ENCODE measurements at regions not wholly inside any gene's neighbourhood (a gene's known extent, or its start where the extent isn't known, plus 50 kb on each side); places are given as distances from the start of the nearest gene placed in this dataset.

DNA sequence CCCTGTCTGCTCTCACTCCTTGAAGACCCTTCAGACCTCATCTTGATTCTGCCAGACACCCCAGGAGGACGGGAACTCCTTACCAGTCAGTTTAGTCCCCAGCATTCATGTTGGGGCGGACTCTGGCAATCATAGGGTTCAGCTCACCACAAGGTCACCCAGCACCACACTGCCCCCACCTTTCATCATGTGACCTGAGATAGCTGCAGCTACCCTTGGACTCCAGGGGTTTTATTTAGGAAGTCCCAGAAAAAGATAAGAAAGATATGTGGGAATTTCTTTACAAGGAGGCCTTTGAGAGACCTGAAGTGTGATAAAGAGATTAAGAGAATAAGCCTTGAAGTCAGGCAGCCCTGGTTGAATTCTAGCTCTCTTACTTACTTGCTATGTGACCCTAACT lies 59.8 kb upstream of the NLK start:
- no TSS peak for BruUV-seq (replicated peaks)
- intact Hi-C loops (cut with micrococcal nuclease; ENCODE audit: unreplicated experiment) (no loop called here), in situ Hi-C loops (cut with HindIII; ENCODE audit: low pct_unique_long_range_greater_than_20kb, low sequenced_read_pairs) (no loop called here)
- Histone ChIP-seq H3K27me3 (ENCODE audit: control insufficient read depth, insufficient read depth, low read length) (peaks cover 3% of the 10 kb centered on the region), H3K4me3 (ENCODE audit: low read depth in 2 of 2, low read length in 2 of 2) (no peak overlapping the region), H3K9me3 (ENCODE audit: control insufficient read depth, insufficient read depth, low read depth, low read length) (no peaks in the 10 kb centered on the region), H3K4me1 (ENCODE audit: control insufficient read depth, insufficient read depth, low read length) (no peaks in the 10 kb centered on the region), H3K27ac (ENCODE audit: low read length) (no peak overlapping the region), H3K36me3 (ENCODE audit: control insufficient read depth, insufficient read depth, low read length) (no peaks in the 10 kb centered on the region)
- CTCF ChIA-PET, result no interaction called here
- no peak for TF ChIP-seq TCF7L2 (IDR thresholded peaks at IDR 0.05; ENCODE audit: low read depth, low read length)
- TF ChIP-seq, protein P1, sequence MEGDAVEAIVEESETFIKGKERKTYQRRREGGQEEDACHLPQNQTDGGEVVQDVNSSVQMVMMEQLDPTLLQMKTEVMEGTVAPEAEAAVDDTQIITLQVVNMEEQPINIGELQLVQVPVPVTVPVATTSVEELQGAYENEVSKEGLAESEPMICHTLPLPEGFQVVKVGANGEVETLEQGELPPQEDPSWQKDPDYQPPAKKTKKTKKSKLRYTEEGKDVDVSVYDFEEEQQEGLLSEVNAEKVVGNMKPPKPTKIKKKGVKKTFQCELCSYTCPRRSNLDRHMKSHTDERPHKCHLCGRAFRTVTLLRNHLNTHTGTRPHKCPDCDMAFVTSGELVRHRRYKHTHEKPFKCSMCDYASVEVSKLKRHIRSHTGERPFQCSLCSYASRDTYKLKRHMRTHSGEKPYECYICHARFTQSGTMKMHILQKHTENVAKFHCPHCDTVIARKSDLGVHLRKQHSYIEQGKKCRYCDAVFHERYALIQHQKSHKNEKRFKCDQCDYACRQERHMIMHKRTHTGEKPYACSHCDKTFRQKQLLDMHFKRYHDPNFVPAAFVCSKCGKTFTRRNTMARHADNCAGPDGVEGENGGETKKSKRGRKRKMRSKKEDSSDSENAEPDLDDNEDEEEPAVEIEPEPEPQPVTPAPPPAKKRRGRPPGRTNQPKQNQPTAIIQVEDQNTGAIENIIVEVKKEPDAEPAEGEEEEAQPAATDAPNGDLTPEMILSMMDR (IDR thresholded peaks at IDR 0.05), result no peak
- TF ChIP-seq SIN3A (IDR thresholded peaks at IDR 0.05; ENCODE audit: borderline replicate concordance, insufficient read depth, low read depth, low read length), result no peak
- TF ChIP-seq, protein P2, sequence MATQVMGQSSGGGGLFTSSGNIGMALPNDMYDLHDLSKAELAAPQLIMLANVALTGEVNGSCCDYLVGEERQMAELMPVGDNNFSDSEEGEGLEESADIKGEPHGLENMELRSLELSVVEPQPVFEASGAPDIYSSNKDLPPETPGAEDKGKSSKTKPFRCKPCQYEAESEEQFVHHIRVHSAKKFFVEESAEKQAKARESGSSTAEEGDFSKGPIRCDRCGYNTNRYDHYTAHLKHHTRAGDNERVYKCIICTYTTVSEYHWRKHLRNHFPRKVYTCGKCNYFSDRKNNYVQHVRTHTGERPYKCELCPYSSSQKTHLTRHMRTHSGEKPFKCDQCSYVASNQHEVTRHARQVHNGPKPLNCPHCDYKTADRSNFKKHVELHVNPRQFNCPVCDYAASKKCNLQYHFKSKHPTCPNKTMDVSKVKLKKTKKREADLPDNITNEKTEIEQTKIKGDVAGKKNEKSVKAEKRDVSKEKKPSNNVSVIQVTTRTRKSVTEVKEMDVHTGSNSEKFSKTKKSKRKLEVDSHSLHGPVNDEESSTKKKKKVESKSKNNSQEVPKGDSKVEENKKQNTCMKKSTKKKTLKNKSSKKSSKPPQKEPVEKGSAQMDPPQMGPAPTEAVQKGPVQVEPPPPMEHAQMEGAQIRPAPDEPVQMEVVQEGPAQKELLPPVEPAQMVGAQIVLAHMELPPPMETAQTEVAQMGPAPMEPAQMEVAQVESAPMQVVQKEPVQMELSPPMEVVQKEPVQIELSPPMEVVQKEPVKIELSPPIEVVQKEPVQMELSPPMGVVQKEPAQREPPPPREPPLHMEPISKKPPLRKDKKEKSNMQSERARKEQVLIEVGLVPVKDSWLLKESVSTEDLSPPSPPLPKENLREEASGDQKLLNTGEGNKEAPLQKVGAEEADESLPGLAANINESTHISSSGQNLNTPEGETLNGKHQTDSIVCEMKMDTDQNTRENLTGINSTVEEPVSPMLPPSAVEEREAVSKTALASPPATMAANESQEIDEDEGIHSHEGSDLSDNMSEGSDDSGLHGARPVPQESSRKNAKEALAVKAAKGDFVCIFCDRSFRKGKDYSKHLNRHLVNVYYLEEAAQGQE (IDR thresholded peaks at IDR 0.05; ENCODE audit: insufficient read depth in 1 of 2, low read depth in 2 of 2, low read length in 1 of 2), result no peak
- TF ChIP-seq POLR2AphosphoS5 (IDR thresholded peaks at IDR 0.05; ENCODE audit: low read depth, low read length), result no peak
- ATAC-seq (no peak), DNase-seq (ENCODE audit: low read depth, low spot score) (no peak)
- POLR2A ChIA-PET, result no interaction called here

DNA sequence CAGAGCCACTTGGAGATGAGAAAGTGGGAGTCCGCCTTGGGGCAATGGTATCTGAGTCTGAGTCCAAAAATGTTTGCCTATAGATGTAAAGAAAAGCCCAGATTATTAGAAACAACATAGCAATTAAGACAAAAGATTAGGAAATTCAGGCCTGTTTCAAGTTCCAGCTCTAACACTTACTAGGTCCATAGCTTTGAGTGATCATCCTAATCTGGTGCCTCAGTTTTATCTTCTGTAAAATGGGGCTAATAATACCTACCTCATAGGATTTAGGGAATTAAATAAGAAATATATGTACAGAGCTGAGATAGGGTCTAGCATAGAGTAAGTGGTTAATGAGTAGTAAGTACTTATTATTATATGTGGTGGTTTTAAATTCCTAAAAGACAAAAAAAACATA lies 58.6 kb upstream of the NLK start:
- CTCF ChIA-PET, result no interaction called here
- TF ChIP-seq, protein P2 (IDR thresholded peaks at IDR 0.05; ENCODE audit: insufficient read depth in 1 of 2, low read depth in 2 of 2, low read length in 1 of 2), result no peak
- TF ChIP-seq POLR2AphosphoS5 (IDR thresholded peaks at IDR 0.05; ENCODE audit: low read depth, low read length), result no peak
- TF ChIP-seq TCF7L2 (IDR thresholded peaks at IDR 0.05; ENCODE audit: low read depth, low read length), result no peak
- TF ChIP-seq, protein P1 (IDR thresholded peaks at IDR 0.05), result no peak
- TF ChIP-seq SIN3A (IDR thresholded peaks at IDR 0.05; ENCODE audit: borderline replicate concordance, insufficient read depth, low read depth, low read length), result no peak
- no peak for DNase-seq (ENCODE audit: low read depth, low spot score)
- Histone ChIP-seq H3K27ac (ENCODE audit: low read length) (no peak overlapping the region), H3K36me3 (ENCODE audit: control insufficient read depth, insufficient read depth, low read length) (no peaks in the 10 kb centered on the region), H3K9me3 (ENCODE audit: control insufficient read depth, insufficient read depth, low read depth, low read length) (no peaks in the 10 kb centered on the region), H3K27me3 (ENCODE audit: control insufficient read depth, insufficient read depth, low read length) (peaks cover 3% of the 10 kb centered on the region), H3K4me1 (ENCODE audit: control insufficient read depth, insufficient read depth, low read length) (no peaks in the 10 kb centered on the region), H3K4me3 (ENCODE audit: low read depth in 2 of 2, low read length in 2 of 2) (no peak overlapping the region)
- no peak for ATAC-seq
- no TSS peak for BruUV-seq (replicated peaks)
- in situ Hi-C loops (cut with HindIII; ENCODE audit: low pct_unique_long_range_greater_than_20kb, low sequenced_read_pairs), result no loop called here
- intact Hi-C loops (cut with micrococcal nuclease; ENCODE audit: unreplicated experiment), result no loop called here
- POLR2A ChIA-PET, result no interaction called here
